HCT116 (cell line): ENCODE measurements at regions not wholly inside any gene's neighbourhood (a gene's known extent, or its start where the extent isn't known, plus 50 kb on each side); places are given as distances from the start of the nearest gene placed in this dataset.

ENCODE experiments used
- ATAC-seq: fragments of 200-7000 bp; cut with Tn5 transposase; 2 replicates; pipeline ENCODE4 v1.9.1; 2020; ENCODE audit warnings: mild to moderate bottlenecking, moderate library complexity
- BruUV-seq: library from RNA; stranded (reverse); fragments of 400-500 nt; replicated peaks from 2 replicates; lab custom pipeline; 2021; lab: Mats Ljungman, UMichigan
- CTCF ChIA-PET: fragments of 300-600 bp; sonication (Branson Sonifier 250); formaldehyde crosslinking; loops from one replicate; lab custom pipeline; 2021; ENCODE audit warnings: antibody characterized with exemption; lab: Charles Lee
- POLR2A ChIA-PET: fragments of 300-600, 350-600 bp; sonication (Branson Sonifier 250); formaldehyde crosslinking; loops from one replicate; lab custom pipeline; 2021; ENCODE audit warnings: antibody characterized with exemption; lab: Charles Lee
- RAD21 ChIA-PET, 2 experiments: fragments of 300-600 bp; sonication (Branson Sonifier 250); formaldehyde crosslinking; loops; one replicate each; lab custom pipeline; 2023; ENCODE audit warnings: low total read pairs in 2 of 2; ENCODE audit not compliant: uncharacterized antibody in 2 of 2, unreplicated experiment in 2 of 2, low non-redundant PET in 1 of 2; lab: Charles Lee
- DNase-seq: peaks from one replicate; pipeline ENCODE4 v3.0.0-alpha.2; 2010; ENCODE audit warnings: low read depth, low spot score
- H2AFZ ChIP-seq: fragments of 200-600 bp; shearing (Covaris generic), sonication (generic); 2 replicates; pipeline ENCODE4 v1.6.1; 2017; ENCODE audit warnings: low read depth, mixed run types, mixed read lengths, antibody characterized with exemption, low read length; ENCODE audit not compliant: poor library complexity, severe bottlenecking
- H3K27ac ChIP-seq: 2 replicates; pipeline ENCODE4 v1.5.1; 2012; ENCODE audit warnings: low read depth, low read length
- H3K27me3 ChIP-seq: fragments of 200-600 bp; sonication (generic); 2 replicates; pipeline ENCODE4 v1.6.1; 2016; ENCODE audit warnings: mixed run types, low read length, mixed read lengths; ENCODE audit not compliant: insufficient read depth
- H3K36me3 ChIP-seq, 2 experiments: fragments of 200-500 bp in 1 of 2; fragments of 200-600 bp in 1 of 2; sonication (Bioruptor generic) in 1 of 2; sonication (generic) in 1 of 2; 2 replicates each; pipeline versions ENCODE4 v1.5.1 to v1.6.1; 2014 to 2016; ENCODE audit warnings: low read length in 2 of 2, inconsistent platforms in 1 of 2, mixed read lengths in 1 of 2, mixed run types in 1 of 2; ENCODE audit not compliant: insufficient read depth in 2 of 2, control insufficient read depth in 1 of 2
- H3K4me1 ChIP-seq, 2 experiments: fragments of 200-600 bp in 1 of 2; sonication (generic) in 1 of 2; 2 replicates each; pipeline versions ENCODE4 v1.5.1 to v1.6.1; 2012 to 2017; ENCODE audit warnings: low read length in 2 of 2, inconsistent platforms in 1 of 2, mild to moderate bottlenecking in 1 of 2, mixed read lengths in 1 of 2, mixed run types in 1 of 2, moderate library complexity in 1 of 2; ENCODE audit not compliant: insufficient read depth in 2 of 2, control insufficient read depth in 1 of 2
- H3K4me2 ChIP-seq: fragments of 200-600 bp; sonication (generic); 2 replicates; pipeline ENCODE4 v1.6.1; 2017; ENCODE audit warnings: mixed run types, low read length, mixed read lengths
- H3K4me3 ChIP-seq, 2 experiments: fragments of 200-600 bp in 1 of 2; sonication (generic) in 1 of 2; replicated peaks in 1 of 2; 2 replicates each; pipeline ENCODE4 v1.5.1; 2011 to 2016; ENCODE audit warnings: low read length in 2 of 2, control low read depth in 1 of 2, low read depth in 1 of 2, mild to moderate bottlenecking in 1 of 2, mixed read lengths in 1 of 2, mixed run types in 1 of 2
- H3K79me2 ChIP-seq: fragments of 200-600 bp; sonication (generic); 2 replicates; pipeline ENCODE4 v1.6.1; 2017; ENCODE audit warnings: mild to moderate bottlenecking, mixed run types, low read length, moderate library complexity, mixed read lengths; ENCODE audit not compliant: insufficient read depth
- H3K9ac ChIP-seq: fragments of 200-600 bp; sonication (generic); 2 replicates; pipeline ENCODE4 v1.6.1; 2016; ENCODE audit warnings: low read length, mixed read lengths
- H3K9me2 ChIP-seq: fragments of 200-600 bp; sonication (generic), shearing (Covaris generic); 2 replicates; pipeline ENCODE4 v1.6.1; 2017; ENCODE audit warnings: mixed run types, mild to moderate bottlenecking, moderate library complexity; ENCODE audit not compliant: insufficient read depth
- H3K9me3 ChIP-seq, 2 experiments: fragments of 200-500 bp in 1 of 2; fragments of 200-600 bp in 1 of 2; sonication (Bioruptor generic) in 1 of 2; sonication (generic) in 1 of 2; 2 replicates each; pipeline ENCODE4 v1.6.1; 2014 to 2017; ENCODE audit warnings: low read length in 2 of 2, mixed read lengths in 2 of 2, inconsistent platforms in 1 of 2, low read depth in 1 of 2, mild to moderate bottlenecking in 1 of 2, mixed run types in 1 of 2, moderate library complexity in 1 of 2; ENCODE audit not compliant: control insufficient read depth in 1 of 2, insufficient read depth in 1 of 2
- H4K20me1 ChIP-seq: fragments of 200-600 bp; sonication (generic), shearing (Covaris generic); 2 replicates; pipeline ENCODE4 v1.6.1; 2017; ENCODE audit warnings: mixed run types, mild to moderate bottlenecking, moderate library complexity; ENCODE audit not compliant: insufficient read depth
- ATF3 ChIP-seq: IDR thresholded peaks from 2 replicates; pipeline ENCODE4 v1.6.1; 2012
- CTCF ChIP-seq, 3 experiments: fragments of 200-600 bp in 1 of 3; sonication (generic) in 1 of 3; IDR thresholded peaks in 2 of 3; conservative IDR thresholded peaks in 1 of 3; 2 replicates each; pipeline ENCODE4 v1.5.1; 2012 to 2017; ENCODE audit warnings: low read depth in 2 of 3, low read length in 2 of 3, antibody characterized with exemption in 1 of 3, borderline replicate concordance in 1 of 3, control low read depth in 1 of 3, mild to moderate bottlenecking in 1 of 3, mixed read lengths in 1 of 3, mixed run types in 1 of 3, moderate library complexity in 1 of 3; ENCODE audit not compliant: insufficient read depth in 1 of 3
- EGR1 ChIP-seq: IDR thresholded peaks from 2 replicates; pipeline ENCODE4 v1.6.1; 2012; ENCODE audit warnings: low read depth
- ELF1 ChIP-seq: IDR thresholded peaks from 2 replicates; pipeline ENCODE4 v1.6.1; 2012; ENCODE audit warnings: low read depth, borderline replicate concordance
- EZH2 ChIP-seq: fragments of 200-600 bp; sonication (generic); IDR thresholded peaks from 2 replicates; pipeline ENCODE4 v1.6.1; 2017; ENCODE audit warnings: antibody characterized with exemption, mixed run types
- EZH2phosphoT487 ChIP-seq: fragments of 200-600 bp; IDR thresholded peaks from 2 replicates; pipeline ENCODE4 v1.6.1; 2018; ENCODE audit warnings: antibody characterized with exemption, borderline replicate concordance
- FOSL1 ChIP-seq: IDR thresholded peaks from 2 replicates; pipeline ENCODE4 v1.6.1; 2012; ENCODE audit warnings: low read depth
- JUND ChIP-seq: IDR thresholded peaks from 2 replicates; pipeline ENCODE4 v1.6.1; 2012
- POLR2AphosphoS5 ChIP-seq: IDR thresholded peaks from 2 replicates; pipeline ENCODE4 v1.6.1; 2011; ENCODE audit warnings: mild to moderate bottlenecking, low read depth, low read length, moderate library complexity
- REST ChIP-seq: IDR thresholded peaks from 2 replicates; pipeline ENCODE4 v1.6.1; 2012; ENCODE audit warnings: low read depth
- TCF7L2 ChIP-seq: IDR thresholded peaks from 2 replicates; pipeline ENCODE4 v1.7.0; 2011; ENCODE audit warnings: borderline replicate concordance, inconsistent platforms; ENCODE audit not compliant: insufficient read depth, insufficient read length; ENCODE audit errors: extremely low read depth
- YY1 ChIP-seq: IDR thresholded peaks from 2 replicates; pipeline ENCODE4 v1.6.1; 2011; ENCODE audit warnings: low read length, low read depth, moderate library complexity, mild to moderate bottlenecking; ENCODE audit not compliant: insufficient replicate concordance; ENCODE audit errors: extremely low read depth
- ZBTB33 ChIP-seq: IDR thresholded peaks from 2 replicates; pipeline ENCODE4 v1.6.1; 2011; ENCODE audit warnings: mild to moderate bottlenecking, low read length, moderate library complexity; ENCODE audit not compliant: insufficient replicate concordance; ENCODE audit errors: extremely low read depth
- ZNF274 ChIP-seq: fragments of 200-500 bp; sonication (Bioruptor generic); IDR thresholded peaks from 2 replicates; pipeline ENCODE4 v1.6.1; 2014; ENCODE audit warnings: mild to moderate bottlenecking, low read depth, low read length, inconsistent platforms
- intact Hi-C: fragments of 100-400 bp; cut with micrococcal nuclease; formaldehyde crosslinking; loops from 2 replicates; pipeline ENCODE4 v1.10.0; 2022
- TF ChIP-seq, protein P1 (sequence below): IDR thresholded peaks from 2 replicates; pipeline ENCODE4 v1.6.1; 2012

DNA sequence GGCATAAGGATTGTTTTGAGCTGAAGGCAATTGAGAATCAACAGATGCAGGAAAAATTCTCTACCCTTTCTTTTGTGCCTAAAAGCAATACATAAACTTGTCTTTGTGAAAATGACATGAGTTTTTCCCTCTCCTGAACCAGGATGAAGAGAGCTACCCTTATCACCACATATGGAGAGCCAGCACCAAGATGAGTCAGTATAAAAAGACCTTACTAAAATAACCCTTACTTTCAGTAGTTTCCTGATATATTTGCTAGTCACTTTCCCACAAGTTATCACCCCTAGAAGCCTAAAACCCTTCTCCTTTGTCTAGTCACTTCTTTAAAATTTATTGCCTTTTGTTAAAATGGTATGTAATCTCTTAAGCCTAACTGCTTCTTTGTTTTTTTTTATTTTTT, 61.9 kb upstream of the ANKRD10 start (continued):
- TF ChIP-seq, protein P1, sequence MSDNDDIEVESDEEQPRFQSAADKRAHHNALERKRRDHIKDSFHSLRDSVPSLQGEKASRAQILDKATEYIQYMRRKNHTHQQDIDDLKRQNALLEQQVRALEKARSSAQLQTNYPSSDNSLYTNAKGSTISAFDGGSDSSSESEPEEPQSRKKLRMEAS = no peak
- TF ChIP-seq ATF3 = no peak
- TF ChIP-seq, all 23 proteins: peak for 0

DNA sequence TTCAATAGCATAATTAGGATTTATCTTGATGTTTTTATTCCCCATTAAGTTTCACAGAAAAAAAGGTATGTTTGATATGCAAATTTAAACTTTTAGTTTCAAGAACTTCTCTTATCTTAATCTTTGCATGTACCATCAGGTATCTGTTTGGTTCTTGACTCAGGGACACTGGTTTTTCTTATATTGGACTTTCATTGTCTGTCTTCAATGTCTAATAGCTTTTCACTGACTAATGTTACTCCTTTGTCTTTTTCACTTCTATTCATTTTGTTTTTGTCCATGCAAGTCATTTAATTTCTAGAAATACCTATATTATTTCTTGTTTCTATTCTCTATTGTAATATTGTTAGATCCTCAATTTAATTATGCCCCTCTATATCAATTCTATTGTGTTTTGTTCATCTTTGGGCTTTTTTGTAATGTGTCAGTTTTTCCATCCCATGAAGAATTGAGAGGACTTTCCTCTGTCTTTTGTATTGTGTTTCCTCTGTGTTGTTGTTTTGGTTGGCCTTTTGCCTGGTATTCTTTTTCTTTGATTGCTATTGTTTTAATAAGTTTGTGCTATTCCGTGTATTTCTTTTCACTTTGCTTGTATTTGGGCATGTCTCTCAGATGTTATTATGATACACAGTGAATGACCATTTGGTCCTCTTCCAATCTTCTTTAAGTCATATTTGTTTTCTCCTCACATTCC, 58.3 kb upstream of the ANKRD10 start:
- Histone ChIP-seq H3K9ac (0 out of 2 replicates have a peak overlapping the region, but pooled peaks have one; percentile 6), H3K9me3 (no peaks in the 10 kb centered on the region), H3K36me3 (peaks cover 0 to 53% of the 10 kb centered on the region in 2 experiments; a peak in 2 of 4 replicates), H3K27ac (peak overlapping the region; percentile 42; the same call in 1 of the 2 replicates), H3K9me2 (no peaks in the 10 kb centered on the region), H3K4me1 (peaks cover 5 to 64% of the 10 kb centered on the region in 2 experiments; a peak in 3 of 4 replicates), H3K27me3 (no peaks in the 10 kb centered on the region), H3K79me2 (peaks cover 55% of the 10 kb centered on the region), H3K4me3 (no peak overlapping the region), H4K20me1 (no peaks in the 10 kb centered on the region), H3K4me2 (peak overlapping the region; percentile 12), H2AFZ (no peak overlapping the region)
- intact Hi-C loops = no loop called here
- ATAC-seq = no peak
- ChIA-PET RAD21 (no interaction called here), POLR2A (no interaction called here), CTCF (no interaction called here)
- DNase-seq = no peak
- BruUV-seq = no TSS peak
- TF ChIP-seq ZBTB33 = no peak
- TF ChIP-seq FOSL1 = no peak
- TF ChIP-seq ELF1 = no peak
- TF ChIP-seq ATF3 = no peak
- no peak for TF ChIP-seq YY1
- TF ChIP-seq JUND = no peak
- TF ChIP-seq EZH2 = no peak
- TF ChIP-seq EGR1 = no peak
- TF ChIP-seq TCF7L2 = no peak
- no peak for TF ChIP-seq EZH2phosphoT487
- no peak for TF ChIP-seq REST
- TF ChIP-seq POLR2AphosphoS5 = no peak
- TF ChIP-seq CTCF (IDR thresholded peaks at IDR 0.05 in 2 of 3, conservative IDR thresholded peaks at IDR 0.05 in 1 of 3; ENCODE audit: borderline replicate concordance in 1 of 3, insufficient read depth in 1 of 3, low read depth in 2 of 3, low read length in 2 of 3) = no peak
- TF ChIP-seq ZNF274 = no peak
